Naive thymus-derived CD4-positive, alpha-beta T cell (primary cell): ENCODE measurements at regions not wholly inside any gene's neighbourhood (a gene's known extent, or its start where the extent isn't known, plus 50 kb on each side); places are given as distances from the start of the nearest gene placed in this dataset.
"Not testable (repeated sequence)": the region's sequence is repeated elsewhere in the genome, so short reads cannot be mapped to it uniquely, and the experiment has no call there.

Source experiments
- ATAC-seq: fragments of 150-1000 bp; cut with Tn5 transposase; 2 replicates; pipeline ENCODE4 v1.10.0; 2021; ENCODE audit warnings: mild to moderate bottlenecking, moderate library complexity
- CTCF ChIA-PET: fragments of 350-600 bp; sonication (Branson Sonifier 250); formaldehyde crosslinking; loops from one replicate; lab custom pipeline; 2021; ENCODE audit warnings: antibody characterized with exemption; lab: Charles Lee
- POLR2A ChIA-PET: fragments of 350-600 bp; sonication (Branson Sonifier 250); formaldehyde crosslinking; loops from one replicate; lab custom pipeline; 2021; ENCODE audit warnings: antibody characterized with exemption, inconsistent platforms; lab: Charles Lee
- DNase-seq, 9 donors: peaks; one replicate each; pipeline versions ENCODE4 v3.0.0 to v3.0.0-alpha.2; 2020 to 2022; ENCODE audit warnings: mixed read lengths in 1 of 9
- H3K27ac ChIP-seq: one replicate; pipeline ENCODE4 v1.7.0; 2013; ENCODE audit warnings: mild to moderate bottlenecking, low read depth, low read length, moderate library complexity
- H3K27me3 ChIP-seq, 2 donors: one replicate each; pipeline ENCODE4 v1.7.0; 2013; ENCODE audit warnings: low read length in 2 of 2, mild to moderate bottlenecking in 2 of 2, moderate library complexity in 2 of 2; ENCODE audit not compliant: control insufficient read depth in 2 of 2, insufficient read depth in 2 of 2
- H3K36me3 ChIP-seq, 3 experiments: 1 replicate in 2 of 3; 2 replicates in 1 of 3; pipeline ENCODE4 v1.7.0; 2013; ENCODE audit warnings: low read length in 3 of 3, mild to moderate bottlenecking in 3 of 3, moderate library complexity in 1 of 3; ENCODE audit not compliant: insufficient read depth in 3 of 3, control insufficient read depth in 2 of 3
- H3K4me1 ChIP-seq, 2 donors: one replicate each; pipeline ENCODE4 v1.7.0; 2013; ENCODE audit warnings: low read length in 2 of 2, mild to moderate bottlenecking in 2 of 2, moderate library complexity in 1 of 2; ENCODE audit not compliant: control insufficient read depth in 2 of 2, insufficient read depth in 2 of 2
- H3K4me3 ChIP-seq: 2 replicates; pipeline ENCODE4 v1.7.0; 2013; ENCODE audit warnings: mild to moderate bottlenecking, low read length
- H3K9me3 ChIP-seq, 3 experiments: 1 replicate in 2 of 3; 2 replicates in 1 of 3; pipeline ENCODE4 v1.7.0; 2013; ENCODE audit warnings: low read length in 3 of 3; ENCODE audit not compliant: control insufficient read depth in 2 of 3
- H3K27ac Mint-ChIP-seq, 9 donors: one replicate each; pipeline ENCODE4 v1.8.0; 2020 to 2022; ENCODE audit warnings: mixed read lengths in 9 of 9, mild to moderate bottlenecking in 8 of 9, moderate library complexity in 5 of 9, inconsistent platforms in 2 of 9
- H3K27me3 Mint-ChIP-seq, 5 donors: one replicate each; pipeline ENCODE4 v1.8.0; 2021 to 2022; ENCODE audit warnings: mixed read lengths in 5 of 5, mild to moderate bottlenecking in 1 of 5
- H3K36me3 Mint-ChIP-seq, 5 donors: one replicate each; pipeline ENCODE4 v1.8.0; 2020 to 2022; ENCODE audit warnings: mixed read lengths in 5 of 5, mild to moderate bottlenecking in 3 of 5, inconsistent platforms in 1 of 5
- H3K4me1 Mint-ChIP-seq, 7 donors: one replicate each; pipeline ENCODE4 v1.8.0; 2020 to 2022; ENCODE audit warnings: mixed read lengths in 7 of 7, mild to moderate bottlenecking in 3 of 7, inconsistent platforms in 1 of 7
- H3K4me3 Mint-ChIP-seq, 10 donors: one replicate each; pipeline ENCODE4 v1.8.0; 2020 to 2022; ENCODE audit warnings: mild to moderate bottlenecking in 10 of 10, mixed read lengths in 10 of 10, moderate library complexity in 6 of 10, inconsistent platforms in 2 of 10
- H3K9me3 Mint-ChIP-seq, 11 donors: one replicate each; pipeline ENCODE4 v1.8.0; 2020 to 2022; ENCODE audit warnings: mixed read lengths in 11 of 11, mild to moderate bottlenecking in 4 of 11, inconsistent platforms in 1 of 11, moderate library complexity in 1 of 11
- intact Hi-C, 2 donors: fragments of 100-400 bp; cut with micrococcal nuclease; formaldehyde crosslinking; loops; one replicate each; pipeline ENCODE4 v1.15.1; 2023

DNA sequence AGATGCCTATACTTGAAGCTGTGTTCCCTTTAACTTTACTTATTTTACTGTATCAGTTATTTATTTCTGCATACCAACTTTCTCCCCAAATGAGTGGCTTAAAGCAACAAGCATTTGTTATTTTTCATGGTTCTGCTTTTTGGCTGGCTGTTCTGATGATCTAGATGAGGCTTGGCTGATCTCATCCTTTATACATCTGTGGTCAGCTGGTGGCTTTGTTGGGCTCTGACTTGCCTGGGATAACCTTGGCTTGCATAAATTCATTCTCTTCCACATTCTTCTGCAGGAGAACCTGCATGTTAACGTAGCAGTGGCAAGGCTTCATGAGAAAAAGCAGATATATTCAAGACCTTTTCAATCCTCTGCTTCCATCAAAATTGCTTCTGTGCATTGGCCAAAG lies 1317.6 kb downstream of the ADGRL3 start:
- Histone ChIP-seq H3K27ac (no peak overlapping the region), H3K9me3 (no peaks in the 10 kb centered on the region), H3K36me3 (no peaks in the 10 kb centered on the region), H3K4me3 (no peak overlapping the region), H3K4me1 (no peaks in the 10 kb centered on the region), H3K27me3 (no peaks in the 10 kb centered on the region)
- intact Hi-C loops, result no loop called here
- H3K36me3 Mint-ChIP-seq, result no peaks in the 10 kb centered on the region
- no peaks in the 10 kb centered on the region for H3K4me1 Mint-ChIP-seq
- no peak overlapping the region for H3K4me3 Mint-ChIP-seq
- CTCF ChIA-PET, result no interaction called here
- POLR2A ChIA-PET, result no interaction called here
- DNase-seq (no peak), ATAC-seq (no peak)
- peak overlapping the region in 1 of 9 donors; percentile 39 for H3K27ac Mint-ChIP-seq
- peaks cover 0 to 27% (median 6%) of the 10 kb centered on the region in 11 donors for H3K9me3 Mint-ChIP-seq
- no peaks in the 10 kb centered on the region for H3K27me3 Mint-ChIP-seq

DNA sequence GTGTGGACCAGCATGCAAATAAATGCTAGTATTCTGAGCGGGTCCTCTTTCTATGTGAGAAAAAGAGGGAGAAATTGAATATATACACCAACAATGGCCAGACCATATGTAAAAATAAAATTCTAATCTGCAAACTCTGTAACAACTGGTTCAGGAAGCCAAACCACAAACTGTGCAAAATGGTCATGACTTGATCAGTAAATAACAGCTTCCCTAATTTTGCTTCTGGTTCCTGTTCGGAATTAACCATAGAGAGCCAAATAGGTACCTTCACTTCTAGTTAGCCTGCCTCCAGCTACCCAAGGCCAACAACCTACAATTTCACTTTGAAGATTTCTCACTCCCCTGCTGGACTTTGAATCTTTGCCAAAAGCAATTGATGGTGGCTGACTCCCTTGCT lies 1313.2 kb downstream of the ADGRL3 start:
- Mint-ChIP-seq H3K27ac (no peak overlapping the region), H3K4me3 (no peak overlapping the region)
- DNase-seq, result no peak

DNA sequence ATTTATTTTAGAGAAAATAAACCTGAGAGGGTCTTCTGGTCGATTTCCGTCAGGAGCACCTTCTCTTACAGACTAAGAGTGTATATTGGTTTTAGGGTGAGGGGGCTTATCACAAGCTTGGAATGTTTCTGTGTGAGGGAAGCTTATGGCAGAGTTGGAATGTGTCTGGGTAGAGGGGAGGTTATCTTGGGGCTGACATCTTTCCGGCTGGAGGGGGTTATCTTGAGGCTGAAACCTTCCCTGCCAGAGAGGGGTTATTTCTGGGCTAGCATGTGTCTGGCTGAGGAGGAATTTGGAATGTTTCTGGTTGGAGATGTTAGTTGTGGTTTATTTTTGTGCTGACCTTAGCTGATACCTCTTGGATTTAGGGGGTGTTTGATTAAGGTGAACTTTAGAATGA lies 1312.1 kb downstream of the ADGRL3 start:
- Histone ChIP-seq H3K27me3 (no peaks in the 10 kb centered on the region), H3K4me3 (no peak overlapping the region), H3K9me3 (no peaks in the 10 kb centered on the region), H3K4me1 (no peaks in the 10 kb centered on the region), H3K36me3 (no peaks in the 10 kb centered on the region), H3K27ac (no peak overlapping the region)
- H3K9me3 Mint-ChIP-seq, result peaks cover 4 to 40% (median 9%) of the 10 kb centered on the region in 11 donors
- H3K4me3 Mint-ChIP-seq, result peak overlapping the region in 1 of 10 donors; percentile 27
- ChIA-PET POLR2A (no interaction called here), CTCF (no interaction called here)
- H3K27me3 Mint-ChIP-seq, result no peaks in the 10 kb centered on the region
- intact Hi-C loops, result no loop called here
- DNase-seq (no peak), ATAC-seq (no peak)
- no peaks in the 10 kb centered on the region for H3K36me3 Mint-ChIP-seq
- H3K4me1 Mint-ChIP-seq, result no peaks in the 10 kb centered on the region
- no peak overlapping the region for H3K27ac Mint-ChIP-seq

More for the DNA sequence above, 1313.2 kb downstream of the ADGRL3 start:
- H3K36me3 ChIP-seq, result no peaks in the 10 kb centered on the region
- no peak for ATAC-seq
- H3K4me3 ChIP-seq, result no peak overlapping the region
- intact Hi-C loops, result no loop called here
- no peaks in the 10 kb centered on the region for H3K27me3 ChIP-seq
- Mint-ChIP-seq H3K4me1 (no peaks in the 10 kb centered on the region), H3K9me3 (peaks cover 0 to 35% (median 9%) of the 10 kb centered on the region in 11 donors), H3K36me3 (no peaks in the 10 kb centered on the region), H3K27me3 (no peaks in the 10 kb centered on the region)
- no peaks in the 10 kb centered on the region for H3K9me3 ChIP-seq
- H3K4me1 ChIP-seq, result no peaks in the 10 kb centered on the region
- ChIA-PET POLR2A (no interaction called here), CTCF (no interaction called here)
- H3K27ac ChIP-seq, result no peak overlapping the region

DNA sequence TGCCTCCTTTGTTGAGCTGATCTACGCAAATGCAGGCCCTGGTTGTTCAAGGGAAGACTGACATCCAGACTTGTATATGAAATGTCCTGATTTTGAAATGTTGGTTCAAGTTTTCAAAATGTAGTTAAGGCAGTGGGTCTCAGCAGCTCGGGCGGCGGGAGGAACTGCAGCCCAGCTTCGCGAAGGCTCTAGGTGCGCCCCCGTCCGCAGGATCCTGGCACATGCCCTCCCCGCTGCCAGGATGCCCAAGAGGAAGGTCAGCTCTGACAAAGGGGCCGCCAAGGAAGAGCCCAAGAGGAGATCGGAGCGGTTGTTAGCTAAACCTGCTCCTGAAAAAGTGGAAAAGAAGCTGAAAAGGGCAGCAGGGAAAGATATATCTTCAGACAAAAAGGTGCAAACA lies 1310.1 kb downstream of the ADGRL3 start:
- H3K4me1 Mint-ChIP-seq, result no peaks in the 10 kb centered on the region
- no peaks in the 10 kb centered on the region for H3K36me3 Mint-ChIP-seq
- H3K4me3 Mint-ChIP-seq, result no peak overlapping the region
- no peaks in the 10 kb centered on the region for H3K27me3 ChIP-seq
- H3K27ac ChIP-seq, result no peak overlapping the region
- intact Hi-C loops, result no loop called here
- ChIA-PET CTCF (no interaction called here), POLR2A (no interaction called here)
- no peak overlapping the region for H3K4me3 ChIP-seq
- DNase-seq (no peak), ATAC-seq (no peak)
- no peaks in the 10 kb centered on the region for H3K9me3 ChIP-seq
- H3K4me1 ChIP-seq, result no peaks in the 10 kb centered on the region
- peaks cover 1 to 41% (median 9%) of the 10 kb centered on the region in 11 donors for H3K9me3 Mint-ChIP-seq
- H3K36me3 ChIP-seq, result no peaks in the 10 kb centered on the region
- H3K27me3 Mint-ChIP-seq, result no peaks in the 10 kb centered on the region
- H3K27ac Mint-ChIP-seq, result no peak overlapping the region

DNA sequence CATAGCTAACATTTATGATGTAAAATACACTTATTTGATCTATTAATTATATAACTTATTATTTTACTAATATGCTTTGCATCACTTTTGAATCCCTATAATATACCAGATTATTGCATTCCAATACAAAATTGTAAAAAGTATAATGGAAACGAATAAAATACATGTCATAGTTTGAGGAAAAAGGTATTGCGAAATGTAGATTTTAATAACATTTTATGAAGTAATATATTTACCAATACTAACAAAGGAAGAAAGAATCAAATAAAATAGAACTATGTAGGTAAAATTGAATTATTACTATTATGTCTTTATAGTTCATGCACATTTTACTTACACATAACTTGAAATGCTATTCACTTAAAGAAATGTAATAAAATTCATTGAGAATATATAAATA lies 1300.2 kb downstream of the ADGRL3 start:
- Histone ChIP-seq H3K9me3 (no peaks in the 10 kb centered on the region), H3K27me3 (no peaks in the 10 kb centered on the region), H3K27ac (no peak overlapping the region), H3K4me3 (no peak overlapping the region), H3K4me1 (no peaks in the 10 kb centered on the region), H3K36me3 (no peaks in the 10 kb centered on the region)
- peaks cover 0 to 25% (median 3%) of the 10 kb centered on the region in 11 donors for H3K9me3 Mint-ChIP-seq
- H3K27ac Mint-ChIP-seq, result no peak overlapping the region
- ChIA-PET POLR2A (no interaction called here), CTCF (no interaction called here)
- H3K4me3 Mint-ChIP-seq, result no peak overlapping the region
- H3K27me3 Mint-ChIP-seq, result no peaks in the 10 kb centered on the region
- no peak for DNase-seq
- intact Hi-C loops, result no loop called here
- ATAC-seq, result no peak
- H3K4me1 Mint-ChIP-seq, result no peaks in the 10 kb centered on the region
- no peaks in the 10 kb centered on the region for H3K36me3 Mint-ChIP-seq

DNA sequence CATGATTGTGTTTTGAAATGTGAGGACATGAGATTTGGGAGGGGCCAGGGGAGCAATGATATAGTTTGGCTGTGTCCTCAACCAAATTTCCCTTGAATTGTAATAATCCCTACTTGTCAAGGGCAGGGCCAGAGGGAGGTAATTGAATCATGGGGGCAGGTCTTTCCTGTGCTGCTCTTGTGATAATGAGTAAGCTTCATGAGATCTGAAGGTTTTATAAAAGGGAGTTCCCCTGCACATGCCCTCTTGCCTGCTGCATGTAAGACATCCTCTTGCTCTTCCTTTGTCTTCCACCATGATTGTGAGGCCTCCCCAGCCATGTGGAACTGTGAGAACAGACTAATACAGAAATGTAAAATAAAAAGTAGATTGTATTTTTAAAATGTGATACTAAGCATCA lies 1294.9 kb downstream of the ADGRL3 start:
- intact Hi-C loops, result no loop called here
- ATAC-seq, result no peak
- Histone ChIP-seq H3K9me3 (no peaks in the 10 kb centered on the region), H3K27me3 (no peaks in the 10 kb centered on the region), H3K4me1 (no peaks in the 10 kb centered on the region), H3K4me3 (no peak overlapping the region), H3K27ac (no peak overlapping the region), H3K36me3 (no peaks in the 10 kb centered on the region)
- DNase-seq, result no peak
- Mint-ChIP-seq H3K36me3 (no peaks in the 10 kb centered on the region), H3K9me3 (peaks cover 0 to 20% (median 7%) of the 10 kb centered on the region in 11 donors), H3K27ac (no peak overlapping the region), H3K4me3 (no peak overlapping the region), H3K27me3 (no peaks in the 10 kb centered on the region), H3K4me1 (no peaks in the 10 kb centered on the region)
- CTCF ChIA-PET, result no interaction called here
- POLR2A ChIA-PET, result no interaction called here

DNA sequence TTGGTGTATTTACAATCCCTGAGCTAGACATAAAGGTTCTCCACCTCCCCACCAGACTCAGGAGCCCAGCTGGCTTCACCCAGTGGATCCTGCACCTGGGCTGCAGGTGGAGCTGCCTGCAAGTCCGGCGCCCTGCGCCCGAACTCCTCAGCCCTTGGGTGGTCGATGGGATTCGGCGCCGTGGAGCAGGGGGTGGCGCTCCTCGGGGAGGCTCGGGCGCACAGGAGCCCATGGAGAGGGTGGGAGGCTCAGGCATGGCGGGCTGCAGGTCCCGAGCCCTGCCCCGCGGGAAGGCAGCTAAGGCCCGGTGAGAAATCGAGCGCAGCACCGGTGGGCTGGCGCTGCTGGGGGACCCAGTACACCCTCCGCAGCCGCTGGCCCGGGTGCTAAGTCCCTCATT lies 1291.6 kb downstream of the ADGRL3 start:
- intact Hi-C loops, H3K27me3 Mint-ChIP-seq, H3K4me3 Mint-ChIP-seq, H3K27ac ChIP-seq, H3K4me3 ChIP-seq, H3K4me1 ChIP-seq, DNase-seq, H3K36me3 Mint-ChIP-seq, POLR2A ChIA-PET, H3K9me3 ChIP-seq, CTCF ChIA-PET, H3K4me1 Mint-ChIP-seq, H3K27ac Mint-ChIP-seq, ATAC-seq, H3K36me3 ChIP-seq, H3K27me3 ChIP-seq: not testable (repeated sequence)
- H3K9me3 Mint-ChIP-seq, result peaks cover 0 to 19% (median 6%) of the 10 kb centered on the region in 11 donors
